ENCODE measurements at regions not wholly inside any gene's neighbourhood (a gene's known extent, or its start where the extent isn't known, plus 50 kb on each side); places are given as distances from the start of the nearest gene placed in this dataset.

GRCh38 chr11:80084608-80085007 is 643.8 kb upstream of the TENM4 start:
- no peak for DNase-seq
- in situ Hi-C loops (cut with MboI; ENCODE audit: low pct_unique_long_range_greater_than_20kb, low sequenced_read_pairs): no loop called here

GRCh38 chr11:80083531-80083951 is 642.7 kb upstream of the TENM4 start:
- in situ Hi-C loops (cut with MboI; ENCODE audit: low pct_unique_long_range_greater_than_20kb, low sequenced_read_pairs): no loop called here
- DNase-seq: no peak

GRCh38 chr11:80082406-80082805 is 641.6 kb upstream of the TENM4 start:
- in situ Hi-C loops (cut with MboI; ENCODE audit: low pct_unique_long_range_greater_than_20kb, low sequenced_read_pairs): no loop called here
- DNase-seq: no peak

- DNase-seq: no peak
- in situ Hi-C loops (cut with MboI; ENCODE audit: low pct_unique_long_range_greater_than_20kb, low sequenced_read_pairs): no loop called here
Observed at GRCh38 chr11:80077113-80077512, 636.3 kb upstream of the TENM4 start.

- in situ Hi-C loops (cut with MboI; ENCODE audit: low pct_unique_long_range_greater_than_20kb, low sequenced_read_pairs): no loop called here
- DNase-seq: no peak
Observed at GRCh38 chr11:80074837-80075236, 634.0 kb upstream of the TENM4 start.

- in situ Hi-C loops (cut with MboI; ENCODE audit: low pct_unique_long_range_greater_than_20kb, low sequenced_read_pairs): no loop called here
- DNase-seq: no peak
Observed at GRCh38 chr11:80066291-80066690, 625.5 kb upstream of the TENM4 start.

GRCh38 chr11:80065086-80065485 is 624.3 kb upstream of the TENM4 start:
- DNase-seq: no peak
- in situ Hi-C loops (cut with MboI; ENCODE audit: low pct_unique_long_range_greater_than_20kb, low sequenced_read_pairs): no loop called here

GRCh38 chr11:80061056-80061455 is 620.2 kb upstream of the TENM4 start:
- DNase-seq: no peak

GRCh38 chr11:80054582-80055165 is 613.8 kb upstream of the TENM4 start:
- in situ Hi-C loops (cut with MboI; ENCODE audit: low pct_unique_long_range_greater_than_20kb, low sequenced_read_pairs): no loop called here
- DNase-seq: peak; percentile 1

More at GRCh38 chr11:80061056-80061455, 620.2 kb upstream of the TENM4 start:
- in situ Hi-C loops (cut with MboI; ENCODE audit: low pct_unique_long_range_greater_than_20kb, low sequenced_read_pairs): no loop called here

GRCh38 chr11:80048513-80048912 is 607.7 kb upstream of the TENM4 start:
- no peak for DNase-seq
- in situ Hi-C loops (cut with MboI; ENCODE audit: low pct_unique_long_range_greater_than_20kb, low sequenced_read_pairs): no loop called here

GRCh38 chr11:80041136-80042000 is 600.5 kb upstream of the TENM4 start:
- no peak for DNase-seq
- in situ Hi-C loops (cut with MboI; ENCODE audit: low pct_unique_long_range_greater_than_20kb, low sequenced_read_pairs): no loop called here

- in situ Hi-C loops (cut with MboI; ENCODE audit: low pct_unique_long_range_greater_than_20kb, low sequenced_read_pairs): no loop called here
- no peak for DNase-seq
Observed at GRCh38 chr11:80034801-80035200, 594.0 kb upstream of the TENM4 start.

GRCh38 chr11:80031014-80031600 is 590.3 kb upstream of the TENM4 start:
- in situ Hi-C loops (cut with MboI; ENCODE audit: low pct_unique_long_range_greater_than_20kb, low sequenced_read_pairs): no loop called here
- DNase-seq: no peak

GRCh38 chr11:80028998-80029397 is 588.2 kb upstream of the TENM4 start:
- in situ Hi-C loops (cut with MboI; ENCODE audit: low pct_unique_long_range_greater_than_20kb, low sequenced_read_pairs): no loop called here
- DNase-seq: no peak

- in situ Hi-C loops (cut with MboI; ENCODE audit: low pct_unique_long_range_greater_than_20kb, low sequenced_read_pairs): no loop called here
- DNase-seq: no peak
Observed at GRCh38 chr11:80024119-80024518, 583.3 kb upstream of the TENM4 start.

GRCh38 chr11:80023386-80023785 is 582.6 kb upstream of the TENM4 start:
- no peak for DNase-seq
- in situ Hi-C loops (cut with MboI; ENCODE audit: low pct_unique_long_range_greater_than_20kb, low sequenced_read_pairs): no loop called here

GRCh38 chr11:80010536-80010935 is 569.7 kb upstream of the TENM4 start:
- in situ Hi-C loops (cut with MboI; ENCODE audit: low pct_unique_long_range_greater_than_20kb, low sequenced_read_pairs): no loop called here
- DNase-seq: no peak

- no peak for DNase-seq
- in situ Hi-C loops (cut with MboI; ENCODE audit: low pct_unique_long_range_greater_than_20kb, low sequenced_read_pairs): no loop called here
Observed at GRCh38 chr11:80009081-80009480, 568.3 kb upstream of the TENM4 start.

GRCh38 chr11:80007616-80008015 is 566.8 kb upstream of the TENM4 start:
- in situ Hi-C loops (cut with MboI; ENCODE audit: low pct_unique_long_range_greater_than_20kb, low sequenced_read_pairs): no loop called here
- no peak for DNase-seq

GRCh38 chr11:79990141-79990540 is 549.3 kb upstream of the TENM4 start:
- no peak for DNase-seq

More at GRCh38 chr11:79990141-79990540, 549.3 kb upstream of the TENM4 start:
- in situ Hi-C loops (cut with MboI; ENCODE audit: low pct_unique_long_range_greater_than_20kb, low sequenced_read_pairs): no loop called here
